Uterus (tissue), 2 donors: ENCODE measurements at regions not wholly inside any gene's neighbourhood (a gene's known extent, or its start where the extent isn't known, plus 50 kb on each side); places are given as distances from the start of the nearest gene placed in this dataset.

ENCODE experiments used
- CTCF ChIP-seq, 4 experiments: fragments of 200-600 bp in 2 of 4; fragments of 450-650 bp in 2 of 4; sonication (generic) in 2 of 4; IDR thresholded peaks; one replicate each; pipeline ENCODE4 v1.5.1; 2016 to 2019; ENCODE audit warnings: antibody characterized with exemption in 4 of 4, mild to moderate bottlenecking in 2 of 4, moderate library complexity in 1 of 4
- POLR2A ChIP-seq, 2 donors: fragments of 450-650 bp; IDR thresholded peaks; one replicate each; pipeline ENCODE4 v1.6.1; 2016; ENCODE audit warnings: antibody characterized with exemption in 2 of 2, mild to moderate bottlenecking in 1 of 2, moderate library complexity in 1 of 2

DNA sequence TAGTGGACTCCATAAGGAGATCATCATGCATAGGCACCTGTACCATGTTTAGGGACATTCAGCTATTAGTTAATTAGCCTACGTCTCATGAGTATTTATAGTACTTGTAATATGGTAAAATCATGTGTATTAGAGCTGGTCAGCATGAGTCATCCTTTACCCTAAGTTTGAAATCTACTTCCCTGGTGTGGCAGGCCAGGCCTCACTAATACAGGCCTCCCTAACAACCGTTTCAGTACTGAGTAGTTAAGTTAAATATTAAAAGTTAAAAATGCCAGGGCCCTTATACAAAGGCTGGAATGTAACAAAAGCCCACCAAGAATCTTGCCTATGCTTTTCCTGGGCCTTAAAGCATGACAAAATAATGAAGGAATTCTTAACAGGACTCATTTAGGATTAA is 356.3 kb upstream of the DPYD start:
- no peak for TF ChIP-seq CTCF (IDR thresholded peaks at IDR 0.05)
- no peak for TF ChIP-seq POLR2A (IDR thresholded peaks at IDR 0.05)
